HEK293 (cell line): ENCODE measurements at regions not wholly inside any gene's neighbourhood (a gene's known extent, or its start where the extent isn't known, plus 50 kb on each side); places are given as distances from the start of the nearest gene placed in this dataset.

Experiments used
- ATF2 ChIP-seq: fragments of 450-650 bp; formaldehyde crosslinking; IDR thresholded peaks from 2 replicates; pipeline ENCODE4 v1.5.1; 2016; ENCODE audit warnings: missing biosample characterization, missing genetic modification characterization, low read depth
- CTCF ChIP-seq: fragments of 450-650 bp; formaldehyde crosslinking; IDR thresholded peaks from 2 replicates; pipeline ENCODE4 v1.5.1; 2016; ENCODE audit warnings: missing biosample characterization, missing genetic modification characterization
- ZNF768 ChIP-seq: fragments of 450-650 bp; formaldehyde crosslinking; IDR thresholded peaks from 2 replicates; pipeline ENCODE4 v1.5.1; 2018; ENCODE audit warnings: missing biosample characterization, mild to moderate bottlenecking, missing genetic modification characterization

- TF ChIP-seq ATF2 (no peak), CTCF (tag by site-specific recombination) (no peak), ZNF768 (tag by site-specific recombination) (no peak)
Observed at GRCh38 chr2:126175222-126175621, 480.7 kb upstream of the GYPC start.
